WI38 (cell line): ENCODE measurements at regions not wholly inside any gene's neighbourhood (a gene's known extent, or its start where the extent isn't known, plus 50 kb on each side); places are given as distances from the start of the nearest gene placed in this dataset.

Experiments
- H3K4me3 ChIP-seq: 2 replicates; pipeline ENCODE4 v1.5.1; 2011; ENCODE audit warnings: low read depth, mild to moderate bottlenecking, control low read depth, low read length
- CTCF ChIP-seq: IDR thresholded peaks from 2 replicates; pipeline ENCODE4 v1.5.1; 2012; ENCODE audit warnings: low read depth, mild to moderate bottlenecking, control low read depth, low read length

GRCh38 chr12:127750076-127750840 is 516.7 kb upstream of the TMEM132C start:
- TF ChIP-seq CTCF: no peak
- H3K4me3 ChIP-seq: no peak overlapping the region

GRCh38 chr12:127752802-127753201 is 514.2 kb upstream of the TMEM132C start:
- TF ChIP-seq CTCF: no peak
- no peak overlapping the region for H3K4me3 ChIP-seq

DNA sequence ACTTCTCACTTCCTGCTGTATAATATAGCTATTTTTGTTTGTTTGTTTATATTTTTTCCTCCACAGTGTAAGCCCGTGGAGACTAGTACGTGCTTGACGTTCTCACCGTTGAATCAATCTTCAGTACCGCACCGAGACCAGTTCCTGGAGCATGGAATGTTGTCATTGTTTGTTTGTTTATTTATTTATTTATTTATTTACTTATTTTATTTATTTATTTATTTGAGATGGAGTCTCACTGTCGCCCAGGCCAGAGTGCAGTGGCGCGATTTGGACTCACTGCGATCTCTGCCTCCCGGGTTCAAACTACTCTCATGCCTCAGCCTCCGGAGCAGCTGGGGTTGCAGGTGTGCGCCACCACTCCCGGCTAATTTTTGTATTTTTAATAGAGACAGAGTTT is 506.6 kb upstream of the TMEM132C start:
- H3K4me3 ChIP-seq: no peak overlapping the region
- no peak for TF ChIP-seq CTCF

GRCh38 chr12:127760996-127761395 is 506.0 kb upstream of the TMEM132C start:
- TF ChIP-seq CTCF: no peak
- no peak overlapping the region for H3K4me3 ChIP-seq

- TF ChIP-seq CTCF: no peak
- H3K4me3 ChIP-seq: no peak overlapping the region
Measured at GRCh38 chr12:127761880-127762279, 505.1 kb upstream of the TMEM132C start.

DNA sequence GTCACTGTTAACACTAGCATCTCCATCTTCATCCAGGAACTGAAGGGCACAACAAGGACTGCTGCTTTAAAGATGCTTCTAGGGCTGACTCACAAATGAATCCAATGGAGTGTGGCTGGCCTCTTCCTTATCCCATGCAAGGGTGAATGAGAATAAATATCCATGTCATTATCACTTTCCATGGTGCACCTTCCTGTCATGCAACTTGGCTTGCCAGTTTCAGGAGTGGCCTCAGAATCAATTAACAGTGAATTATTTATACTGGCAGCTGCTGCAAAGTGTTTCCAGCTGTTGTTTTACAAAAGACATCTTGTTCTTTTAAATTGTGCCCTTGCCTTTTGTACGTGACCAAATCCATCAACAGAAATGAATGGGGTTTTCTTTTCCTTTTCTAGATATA is 499.3 kb upstream of the TMEM132C start:
- TF ChIP-seq CTCF: no peak
- H3K4me3 ChIP-seq: no peak overlapping the region

GRCh38 chr12:127770118-127770517 is 496.9 kb upstream of the TMEM132C start:
- TF ChIP-seq CTCF: no peak
- H3K4me3 ChIP-seq: no peak overlapping the region
